ENCODE measurements at regions not wholly inside any gene's neighbourhood (a gene's known extent, or its start where the extent isn't known, plus 50 kb on each side); places are given as distances from the start of the nearest gene placed in this dataset.
"Not testable (repeated sequence)": the region's sequence is repeated elsewhere in the genome, so short reads cannot be mapped to it uniquely, and the experiment has no call there.

- DNase-seq: no peak
These were observed 162.0 kb downstream of the RTP5 start for GRCh38 chr2:242031481-242032019.

- no peak for DNase-seq
These were observed 163.5 kb downstream of the RTP5 start for GRCh38 chr2:242032780-242033656.

GRCh38 chr2:242034138-242034537, 164.6 kb downstream of the RTP5 start:
- no peak for DNase-seq

- no peak for DNase-seq
These were observed 165.7 kb downstream of the RTP5 start for GRCh38 chr2:242034996-242035814.

- DNase-seq: no peak
These were observed 166.5 kb downstream of the RTP5 start for GRCh38 chr2:242035858-242036652.

GRCh38 chr2:242036653-242036950, 167.1 kb downstream of the RTP5 start:
- no peak for DNase-seq

- no peak for DNase-seq
These were observed 168.8 kb downstream of the RTP5 start for GRCh38 chr2:242038166-242038927.

GRCh38 chr2:242038928-242039341, 169.4 kb downstream of the RTP5 start:
- DNase-seq: no peak

- DNase-seq: no peak
These were observed 170.8 kb downstream of the RTP5 start for GRCh38 chr2:242040303-242040655.

GRCh38 chr2:242040681-242041080, 171.2 kb downstream of the RTP5 start:
- DNase-seq: no peak

- DNase-seq: no peak
These were observed 172.3 kb downstream of the RTP5 start for GRCh38 chr2:242041816-242042215.

- DNase-seq: no peak
These were observed 174.2 kb downstream of the RTP5 start for GRCh38 chr2:242043538-242044312.

GRCh38 chr2:242044313-242044590, 174.7 kb downstream of the RTP5 start:
- DNase-seq: no peak

GRCh38 chr2:242045596-242046144, 176.1 kb downstream of the RTP5 start:
- not testable (repeated sequence) for DNase-seq

GRCh38 chr2:242046206-242046826, 176.8 kb downstream of the RTP5 start:
- DNase-seq: no peak

GRCh38 chr2:242047963-242048362, 178.4 kb downstream of the RTP5 start:
- DNase-seq: no peak

GRCh38 chr2:242048479-242048878, 178.9 kb downstream of the RTP5 start:
- no peak for DNase-seq

- not testable (repeated sequence) for DNase-seq
These were observed 180.0 kb downstream of the RTP5 start for GRCh38 chr2:242049492-242049891.

GRCh38 chr2:242051463-242051862, 181.9 kb downstream of the RTP5 start:
- no peak for DNase-seq

- no peak for DNase-seq
These were observed 182.9 kb downstream of the RTP5 start for GRCh38 chr2:242052421-242052820.

- DNase-seq: no peak
These were observed 184.4 kb downstream of the RTP5 start for GRCh38 chr2:242053921-242054320.
